Adrenal gland (tissue), 9 donors: ENCODE measurements at regions not wholly inside any gene's neighbourhood (a gene's known extent, or its start where the extent isn't known, plus 50 kb on each side); places are given as distances from the start of the nearest gene placed in this dataset.

ENCODE experiments used
- DNase-seq, 7 donors: peaks; one replicate each; pipeline ENCODE4 v3.0.0-alpha.2; 2019 to 2020
- H3K27ac ChIP-seq, 5 donors: fragments of 200-600 bp; sonication (generic) in 4 of 5; 1 replicate in 3 of 5; 2 replicates in 2 of 5; pipeline versions ENCODE4 v1.5.1 to v1.8.0; 2016 to 2020; ENCODE audit warnings: mild to moderate bottlenecking in 1 of 5
- H3K27me3 ChIP-seq: fragments of 200-600 bp; 2 replicates; pipeline ENCODE4 v1.8.0; 2021
- H3K36me3 ChIP-seq, 2 donors: fragments of 200-600 bp; replicated peaks in 1 of 2; 1 replicate in 1 of 2; 2 replicates in 1 of 2; pipeline versions ENCODE4 v1.5.1 to v1.8.0; 2018 to 2022
- H3K4me1 ChIP-seq, 2 donors: fragments of 200-600 bp; replicated peaks in 1 of 2; 1 replicate in 1 of 2; 2 replicates in 1 of 2; pipeline versions ENCODE4 v1.5.1 to v1.8.0; 2018 to 2021
- H3K4me3 ChIP-seq, 4 donors: fragments of 200-600 bp; sonication (generic) in 3 of 4; one replicate each; pipeline ENCODE4 v1.5.1; 2016 to 2018
- H3K9me3 ChIP-seq, 3 donors: fragments of 200-600 bp; sonication (generic) in 1 of 3; replicated peaks in 1 of 3; 1 replicate in 2 of 3; 2 replicates in 1 of 3; pipeline versions ENCODE4 v1.5.1 to v1.8.0; 2016 to 2021
- POLR2A ChIP-seq, 2 donors: fragments of 450-650 bp; IDR thresholded peaks; one replicate each; pipeline ENCODE4 v1.6.1; 2017; ENCODE audit warnings: antibody characterized with exemption in 2 of 2, mild to moderate bottlenecking in 2 of 2, moderate library complexity in 1 of 2
- WGBS, 4 donors: extraction: QIAGEN DNeasy Blood & Tissue Kit in 2 of 4; methylation state at CpG; one replicate each; pipeline versions ENCODE4 v1.1.5 to v1.1.7; 2013 to 2017; 5-methylcytosine and 5-hydroxymethylcytosine counted together
- intact Hi-C, 2 donors: fragments of 100-400 bp; cut with DNase I; formaldehyde crosslinking; loops; one replicate each; pipeline versions ENCODE4 v1.14.1 to v1.15.0; 2022 to 2023
- TF ChIP-seq, protein P1 (sequence below), 6 experiments: fragments of 450-650 bp in 4 of 6; fragments of 200-600 bp in 2 of 6; sonication (generic) in 1 of 6; IDR thresholded peaks; 1 replicate in 5 of 6; 2 replicates in 1 of 6; pipeline versions ENCODE4 v1.5.1 to v1.8.0; 2016 to 2021; ENCODE audit warnings: antibody characterized with exemption in 6 of 6, mild to moderate bottlenecking in 2 of 6, moderate library complexity in 1 of 6
- donor health status: healthy with polysubstance abuse.
- donor health status: Bipolar disorder and iron deficiency.
- donor health status: DM: yes; HTN: yes; CAD: no.
- donor health status: DM: no; HTN: no; CAD: no.
- donor health status: DM: no; HTN: no; CAD: no.

DNA sequence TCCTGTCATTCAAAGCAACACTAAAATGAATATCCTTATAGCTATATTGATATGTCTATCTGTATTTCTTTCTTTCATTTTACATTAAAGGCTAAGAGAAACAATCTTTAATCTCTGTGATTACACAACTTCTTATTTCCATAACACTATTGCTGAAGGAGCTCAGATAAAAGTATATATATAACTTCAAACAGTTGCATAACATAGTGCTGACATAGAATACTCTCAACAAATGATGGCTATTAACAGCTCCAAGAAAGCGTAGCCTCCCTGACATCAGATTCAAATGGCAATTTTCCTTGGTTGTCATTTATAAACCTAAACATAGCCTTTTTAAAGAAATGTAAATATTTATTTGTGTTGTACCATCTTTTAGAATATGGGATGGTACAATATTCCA lies 116.6 kb upstream of the PTPRG start:
- Histone ChIP-seq H3K27ac (no peak overlapping the region), H3K36me3 (no peaks in the 10 kb centered on the region), H3K27me3 (no peaks in the 10 kb centered on the region), H3K9me3 (no peaks in the 10 kb centered on the region), H3K4me1 (no peaks in the 10 kb centered on the region), H3K4me3 (no peak overlapping the region)
- 89 to 100% (median 99%) methylated on average over 1 of the region's 1 CpG for WGBS, 4 donors
- DNase-seq, result no peak
- intact Hi-C loops, result no loop called here
- no peak for TF ChIP-seq POLR2A (IDR thresholded peaks at IDR 0.05)
- TF ChIP-seq, protein P1, sequence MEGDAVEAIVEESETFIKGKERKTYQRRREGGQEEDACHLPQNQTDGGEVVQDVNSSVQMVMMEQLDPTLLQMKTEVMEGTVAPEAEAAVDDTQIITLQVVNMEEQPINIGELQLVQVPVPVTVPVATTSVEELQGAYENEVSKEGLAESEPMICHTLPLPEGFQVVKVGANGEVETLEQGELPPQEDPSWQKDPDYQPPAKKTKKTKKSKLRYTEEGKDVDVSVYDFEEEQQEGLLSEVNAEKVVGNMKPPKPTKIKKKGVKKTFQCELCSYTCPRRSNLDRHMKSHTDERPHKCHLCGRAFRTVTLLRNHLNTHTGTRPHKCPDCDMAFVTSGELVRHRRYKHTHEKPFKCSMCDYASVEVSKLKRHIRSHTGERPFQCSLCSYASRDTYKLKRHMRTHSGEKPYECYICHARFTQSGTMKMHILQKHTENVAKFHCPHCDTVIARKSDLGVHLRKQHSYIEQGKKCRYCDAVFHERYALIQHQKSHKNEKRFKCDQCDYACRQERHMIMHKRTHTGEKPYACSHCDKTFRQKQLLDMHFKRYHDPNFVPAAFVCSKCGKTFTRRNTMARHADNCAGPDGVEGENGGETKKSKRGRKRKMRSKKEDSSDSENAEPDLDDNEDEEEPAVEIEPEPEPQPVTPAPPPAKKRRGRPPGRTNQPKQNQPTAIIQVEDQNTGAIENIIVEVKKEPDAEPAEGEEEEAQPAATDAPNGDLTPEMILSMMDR (IDR thresholded peaks at IDR 0.05), result no peak

GRCh38 chr3:61445924-61446323 lies 115.4 kb upstream of the PTPRG start:
- H3K36me3 ChIP-seq, result no peaks in the 10 kb centered on the region
- DNase-seq, result no peak
- TF ChIP-seq POLR2A (IDR thresholded peaks at IDR 0.05), result no peak
- TF ChIP-seq, protein P1 (IDR thresholded peaks at IDR 0.05), result no peak
- no peak overlapping the region for H3K4me3 ChIP-seq
- no peaks in the 10 kb centered on the region for H3K9me3 ChIP-seq
- no peaks in the 10 kb centered on the region for H3K27me3 ChIP-seq
- 91 to 96% (median 94%) methylated on average over 7 of the region's 7 CpGs for WGBS, 4 donors
- intact Hi-C loops, result no loop called here
- H3K4me1 ChIP-seq, result no peaks in the 10 kb centered on the region
- H3K27ac ChIP-seq, result no peak overlapping the region

DNA sequence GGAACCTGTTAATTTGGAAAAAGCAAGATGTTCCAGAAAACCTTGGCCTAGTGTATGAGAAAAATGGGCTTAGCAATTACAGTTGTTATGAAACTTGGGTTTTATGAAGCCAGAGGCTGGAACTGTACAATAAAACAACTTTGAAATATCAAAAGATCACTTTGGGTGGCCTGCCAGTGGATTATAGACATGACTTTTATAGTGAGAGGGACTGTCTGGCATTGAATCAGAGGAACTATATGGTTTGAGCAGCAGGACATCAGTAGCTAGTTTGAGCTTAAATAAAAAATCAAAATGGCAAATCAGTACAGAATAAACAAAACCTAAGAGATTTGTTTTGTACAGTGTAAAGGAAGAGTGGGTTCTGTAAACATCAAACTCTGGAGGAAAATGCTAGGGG lies 115.0 kb upstream of the PTPRG start:
- Histone ChIP-seq H3K4me3 (no peak overlapping the region), H3K27me3 (no peaks in the 10 kb centered on the region), H3K9me3 (peaks cover 0 to 4% (median 0%) of the 10 kb centered on the region in 3 donors), H3K27ac (no peak overlapping the region), H3K36me3 (no peaks in the 10 kb centered on the region), H3K4me1 (no peaks in the 10 kb centered on the region)
- intact Hi-C loops, result no loop called here
- TF ChIP-seq, protein P1 (IDR thresholded peaks at IDR 0.05), result no peak
- TF ChIP-seq POLR2A (IDR thresholded peaks at IDR 0.05), result no peak
- DNase-seq, result no peak

DNA sequence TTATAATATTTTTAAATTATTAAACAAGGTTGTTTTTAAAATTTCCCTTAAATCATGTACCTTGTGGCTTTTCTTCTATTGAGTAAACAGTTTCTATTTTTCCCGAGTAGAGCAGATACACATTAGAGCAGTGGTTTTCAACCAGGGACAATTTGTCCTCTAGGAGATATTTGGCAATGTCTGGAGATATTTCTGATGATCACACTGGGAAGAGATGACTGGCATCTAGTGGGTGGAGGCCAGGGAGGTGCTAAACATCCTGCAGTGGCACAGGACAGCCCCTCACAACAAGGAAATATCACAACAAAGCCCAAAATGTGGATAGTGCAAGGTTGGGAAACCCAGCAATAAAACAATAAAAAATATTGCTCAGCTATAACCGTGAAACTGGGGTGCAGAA lies 113.0 kb upstream of the PTPRG start:
- 70 to 83% (median 77%) methylated on average over 2 of the region's 2 CpGs for WGBS, 4 donors
- H3K27ac ChIP-seq, result no peak overlapping the region
- intact Hi-C loops, result no loop called here

More for the DNA sequence above, 113.0 kb upstream of the PTPRG start:
- peaks cover 0 to 4% (median 0%) of the 10 kb centered on the region in 3 donors for H3K9me3 ChIP-seq
- H3K4me1 ChIP-seq, result no peaks in the 10 kb centered on the region
- H3K36me3 ChIP-seq, result no peaks in the 10 kb centered on the region
- H3K4me3 ChIP-seq, result no peak overlapping the region
- no peaks in the 10 kb centered on the region for H3K27me3 ChIP-seq
- no peak for TF ChIP-seq POLR2A (IDR thresholded peaks at IDR 0.05)
- TF ChIP-seq, protein P1 (IDR thresholded peaks at IDR 0.05), result no peak
- DNase-seq, result no peak
